ENCODE measurements at regions not wholly inside any gene's neighbourhood (a gene's known extent, or its start where the extent isn't known, plus 50 kb on each side); places are given as distances from the start of the nearest gene placed in this dataset.
"Not testable (repeated sequence)": the region's sequence is repeated elsewhere in the genome, so short reads cannot be mapped to it uniquely, and the experiment has no call there.

GRCh38 chr19:28540385-28540784 is 672.6 kb downstream of the UQCRFS1 start:
- not testable (repeated sequence) for DNase-seq (ENCODE audit: low read depth, low spot score); H3K36me3 ChIP-seq (ENCODE audit: control insufficient read depth, insufficient read depth, low read length); H3K4me3 ChIP-seq (ENCODE audit: low read length); H3K27me3 ChIP-seq (ENCODE audit: control insufficient read depth, insufficient read depth, low read length); H3K27ac ChIP-seq (ENCODE audit: low read length); H3K9me3 ChIP-seq (ENCODE audit: control insufficient read depth, insufficient read depth, low read length); H3K4me1 ChIP-seq (ENCODE audit: control insufficient read depth, insufficient read depth, low read length)
- no CpG with 5 or more reads among the region's 6 CpGs for WGBS (ENCODE audit: insufficient coverage, insufficient read length)

- Histone ChIP-seq H3K9me3 (ENCODE audit: control insufficient read depth, insufficient read depth, low read length) (no peaks in the 10 kb centered on the region), H3K4me3 (ENCODE audit: low read length) (no peak overlapping the region), H3K27ac (ENCODE audit: low read length) (no peak overlapping the region), H3K36me3 (ENCODE audit: control insufficient read depth, insufficient read depth, low read length) (no peaks in the 10 kb centered on the region), H3K4me1 (ENCODE audit: control insufficient read depth, insufficient read depth, low read length) (0 out of 2 replicates have a peak, but pooled peaks cover 1% of the 10 kb centered on the region), H3K27me3 (ENCODE audit: control insufficient read depth, insufficient read depth, low read length) (no peaks in the 10 kb centered on the region)
- no peak for DNase-seq (ENCODE audit: low read depth, low spot score)
These were observed 673.2 kb downstream of the UQCRFS1 start for GRCh38 chr19:28539759-28540158.

DNA sequence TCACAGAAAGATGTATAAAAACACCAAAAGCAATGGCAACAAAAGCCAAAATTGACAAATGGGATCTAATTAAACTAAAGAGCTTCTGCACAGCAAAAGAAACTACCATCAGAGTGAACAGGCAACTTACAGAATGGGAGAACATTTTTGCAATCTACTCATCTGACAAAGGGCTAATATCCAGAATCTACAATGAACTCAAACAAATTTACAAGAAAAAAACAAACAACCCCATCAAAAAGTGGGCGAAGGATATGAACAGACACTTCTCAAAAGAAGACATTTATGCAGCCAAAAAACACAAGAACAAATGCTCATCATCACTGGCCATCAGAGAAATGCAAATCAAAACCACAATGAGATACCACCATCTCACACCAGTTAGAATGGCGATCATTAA is 674.4 kb downstream of the UQCRFS1 start:
- H3K4me3 ChIP-seq (ENCODE audit: low read length); H3K4me1 ChIP-seq (ENCODE audit: control insufficient read depth, insufficient read depth, low read length); H3K36me3 ChIP-seq (ENCODE audit: control insufficient read depth, insufficient read depth, low read length); H3K9me3 ChIP-seq (ENCODE audit: control insufficient read depth, insufficient read depth, low read length); H3K27ac ChIP-seq (ENCODE audit: low read length); DNase-seq (ENCODE audit: low read depth, low spot score); H3K27me3 ChIP-seq (ENCODE audit: control insufficient read depth, insufficient read depth, low read length): not testable (repeated sequence)
- WGBS (ENCODE audit: insufficient coverage, insufficient read length): no CpG with 5 or more reads among the region's 2 CpGs

DNA sequence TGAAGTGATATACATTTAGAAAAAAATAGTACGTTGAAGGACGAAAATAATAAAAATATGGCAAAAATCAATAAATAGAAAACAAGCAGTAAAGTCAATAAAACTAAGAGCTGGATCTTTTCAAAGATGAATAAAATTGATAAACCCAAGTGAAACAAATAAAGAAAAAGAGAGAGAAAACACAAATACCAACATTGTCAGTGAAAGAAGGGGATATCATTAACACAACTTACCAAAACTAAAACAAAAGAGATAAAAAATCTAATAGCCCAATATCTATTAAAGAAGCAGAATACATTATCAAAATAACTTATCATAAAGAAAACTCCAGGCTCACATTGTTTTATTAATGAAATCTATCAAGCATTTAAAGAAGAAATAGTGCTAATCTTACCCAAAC is 675.1 kb downstream of the UQCRFS1 start:
- 100% methylated on average over 2 of the region's 2 CpGs for WGBS (ENCODE audit: insufficient coverage, insufficient read length)
- no peak overlapping the region for H3K27ac ChIP-seq (ENCODE audit: low read length)
- no peaks in the 10 kb centered on the region for H3K36me3 ChIP-seq (ENCODE audit: control insufficient read depth, insufficient read depth, low read length)
- no peak for DNase-seq (ENCODE audit: low read depth, low spot score)
- no peaks in the 10 kb centered on the region for H3K4me1 ChIP-seq (ENCODE audit: control insufficient read depth, insufficient read depth, low read length)
- H3K9me3 ChIP-seq (ENCODE audit: control insufficient read depth, insufficient read depth, low read length): no peaks in the 10 kb centered on the region
- no peaks in the 10 kb centered on the region for H3K27me3 ChIP-seq (ENCODE audit: control insufficient read depth, insufficient read depth, low read length)
- H3K4me3 ChIP-seq (ENCODE audit: low read length): no peak overlapping the region

DNA sequence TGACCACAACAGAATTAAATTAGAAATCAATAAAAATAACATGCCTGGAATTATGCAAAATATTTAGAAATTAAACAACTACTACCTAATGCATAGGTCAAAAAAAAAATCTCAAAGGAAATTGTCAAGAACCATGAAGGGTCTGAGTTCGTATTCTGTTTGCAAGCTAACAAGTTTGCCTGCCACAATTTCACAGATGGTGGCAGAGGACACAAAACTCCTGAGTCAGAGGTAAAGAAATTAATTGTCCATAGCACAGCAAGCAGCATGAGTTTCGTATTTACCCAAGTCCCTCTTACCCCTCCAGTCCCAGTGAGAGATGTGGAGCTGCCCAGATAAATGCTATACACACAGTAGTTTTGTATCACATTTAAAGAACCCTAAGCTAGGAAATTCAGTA is 675.9 kb downstream of the UQCRFS1 start:
- no peak for DNase-seq (ENCODE audit: low read depth, low spot score)
- no peak overlapping the region for H3K27ac ChIP-seq (ENCODE audit: low read length)
- no peaks in the 10 kb centered on the region for H3K36me3 ChIP-seq (ENCODE audit: control insufficient read depth, insufficient read depth, low read length)
- no peak overlapping the region for H3K4me3 ChIP-seq (ENCODE audit: low read length)
- H3K27me3 ChIP-seq (ENCODE audit: control insufficient read depth, insufficient read depth, low read length): no peaks in the 10 kb centered on the region
- no peaks in the 10 kb centered on the region for H3K4me1 ChIP-seq (ENCODE audit: control insufficient read depth, insufficient read depth, low read length)
- WGBS (ENCODE audit: insufficient coverage, insufficient read length): no CpG with 5 or more reads among the region's 2 CpGs
- H3K9me3 ChIP-seq (ENCODE audit: control insufficient read depth, insufficient read depth, low read length): no peaks in the 10 kb centered on the region

- no peaks in the 10 kb centered on the region for H3K27me3 ChIP-seq (ENCODE audit: control insufficient read depth, insufficient read depth, low read length)
- no peak for DNase-seq (ENCODE audit: low read depth, low spot score)
- no peaks in the 10 kb centered on the region for H3K9me3 ChIP-seq (ENCODE audit: control insufficient read depth, insufficient read depth, low read length)
- no peak overlapping the region for H3K4me3 ChIP-seq (ENCODE audit: low read length)
- no peaks in the 10 kb centered on the region for H3K4me1 ChIP-seq (ENCODE audit: control insufficient read depth, insufficient read depth, low read length)
- H3K27ac ChIP-seq (ENCODE audit: low read length): no peak overlapping the region
- no CpG with 5 or more reads among the region's 1 CpG for WGBS (ENCODE audit: insufficient coverage, insufficient read length)
- no peaks in the 10 kb centered on the region for H3K36me3 ChIP-seq (ENCODE audit: control insufficient read depth, insufficient read depth, low read length)
These were observed 677.6 kb downstream of the UQCRFS1 start for GRCh38 chr19:28535352-28535775.

DNA sequence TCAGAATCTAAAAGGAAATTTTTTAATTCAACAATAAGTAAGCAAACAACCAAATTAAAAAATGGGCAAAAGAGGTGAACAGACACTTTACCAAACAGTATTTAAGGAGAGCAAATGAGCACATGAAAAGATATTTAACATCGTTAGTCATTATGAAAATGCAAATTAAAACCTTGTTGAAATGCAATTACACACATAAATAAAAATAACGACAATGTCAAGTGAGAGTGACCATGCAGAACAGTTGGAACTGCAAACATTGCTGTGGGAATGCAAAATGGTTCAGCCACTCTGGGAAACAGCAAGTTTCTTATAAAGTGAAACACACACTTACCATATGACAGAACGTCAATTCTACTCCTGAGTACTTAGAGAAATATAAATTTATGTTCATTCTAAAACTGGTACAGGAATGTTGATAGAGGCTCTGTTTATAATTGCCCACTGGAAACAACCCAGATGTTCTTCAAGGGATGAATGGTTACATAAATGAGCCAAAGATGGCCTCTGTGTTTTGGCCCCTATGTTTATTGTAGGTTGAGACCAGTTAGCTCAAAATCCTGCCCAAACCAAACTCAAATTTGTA is 678.1 kb downstream of the UQCRFS1 start:
- Histone ChIP-seq H3K4me3 (ENCODE audit: low read length) (no peak overlapping the region), H3K27ac (ENCODE audit: low read length) (no peak overlapping the region), H3K9me3 (ENCODE audit: control insufficient read depth, insufficient read depth, low read length) (no peaks in the 10 kb centered on the region), H3K36me3 (ENCODE audit: control insufficient read depth, insufficient read depth, low read length) (no peaks in the 10 kb centered on the region), H3K4me1 (ENCODE audit: control insufficient read depth, insufficient read depth, low read length) (no peaks in the 10 kb centered on the region), H3K27me3 (ENCODE audit: control insufficient read depth, insufficient read depth, low read length) (no peaks in the 10 kb centered on the region)
- no peak for DNase-seq (ENCODE audit: low read depth, low spot score)
- WGBS (ENCODE audit: insufficient coverage, insufficient read length): no CpG with 5 or more reads among the region's 3 CpGs

GRCh38 chr19:28532765-28533341 is 680.1 kb downstream of the UQCRFS1 start:
- DNase-seq (ENCODE audit: low read depth, low spot score): no peak
- Histone ChIP-seq H3K36me3 (ENCODE audit: control insufficient read depth, insufficient read depth, low read length) (no peaks in the 10 kb centered on the region), H3K9me3 (ENCODE audit: control insufficient read depth, insufficient read depth, low read length) (no peaks in the 10 kb centered on the region), H3K4me1 (ENCODE audit: control insufficient read depth, insufficient read depth, low read length) (no peaks in the 10 kb centered on the region), H3K27me3 (ENCODE audit: control insufficient read depth, insufficient read depth, low read length) (no peaks in the 10 kb centered on the region), H3K4me3 (ENCODE audit: low read length) (no peak overlapping the region), H3K27ac (ENCODE audit: low read length) (no peak overlapping the region)
- WGBS (ENCODE audit: insufficient coverage, insufficient read length): 100% methylated on average over 1 of the region's 3 CpGs

DNA sequence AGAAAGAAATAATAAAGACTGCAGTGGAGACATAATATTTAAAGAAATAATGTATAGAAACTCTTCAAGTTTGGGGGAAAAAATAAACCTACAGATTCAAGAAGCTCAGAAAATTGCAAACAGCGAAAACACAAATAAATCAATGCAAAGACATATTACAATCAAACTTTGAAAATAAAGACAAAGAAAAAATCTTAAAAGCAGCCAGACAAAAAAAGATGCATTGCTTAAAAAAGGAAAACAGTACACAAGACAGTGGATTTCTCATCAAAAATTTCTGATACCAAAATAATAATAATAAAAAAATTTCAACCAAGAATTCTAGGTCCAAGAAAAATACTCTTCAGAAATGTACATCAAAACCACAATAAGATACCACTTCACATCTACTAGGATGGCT is 681.0 kb downstream of the UQCRFS1 start:
- no peaks in the 10 kb centered on the region for H3K4me1 ChIP-seq (ENCODE audit: control insufficient read depth, insufficient read depth, low read length)
- H3K27me3 ChIP-seq (ENCODE audit: control insufficient read depth, insufficient read depth, low read length): no peaks in the 10 kb centered on the region
- no peak overlapping the region for H3K27ac ChIP-seq (ENCODE audit: low read length)
- no peak for DNase-seq (ENCODE audit: low read depth, low spot score)
- H3K36me3 ChIP-seq (ENCODE audit: control insufficient read depth, insufficient read depth, low read length): no peaks in the 10 kb centered on the region
- no CpG with 5 or more reads among the region's 1 CpG for WGBS (ENCODE audit: insufficient coverage, insufficient read length)
- no peak overlapping the region for H3K4me3 ChIP-seq (ENCODE audit: low read length)
- no peaks in the 10 kb centered on the region for H3K9me3 ChIP-seq (ENCODE audit: control insufficient read depth, insufficient read depth, low read length)

- Histone ChIP-seq H3K9me3 (ENCODE audit: control insufficient read depth, insufficient read depth, low read length) (no peaks in the 10 kb centered on the region), H3K4me3 (ENCODE audit: low read length) (no peak overlapping the region), H3K27ac (ENCODE audit: low read length) (no peak overlapping the region), H3K4me1 (ENCODE audit: control insufficient read depth, insufficient read depth, low read length) (no peaks in the 10 kb centered on the region), H3K27me3 (ENCODE audit: control insufficient read depth, insufficient read depth, low read length) (no peaks in the 10 kb centered on the region), H3K36me3 (ENCODE audit: control insufficient read depth, insufficient read depth, low read length) (no peaks in the 10 kb centered on the region)
- WGBS (ENCODE audit: insufficient coverage, insufficient read length): no CpG with 5 or more reads among the region's 2 CpGs
- no peak for DNase-seq (ENCODE audit: low read depth, low spot score)
These were observed 682.4 kb downstream of the UQCRFS1 start for GRCh38 chr19:28530406-28531035.

GRCh38 chr19:28526038-28526437 is 686.9 kb downstream of the UQCRFS1 start:
- no CpG with 5 or more reads among the region's 2 CpGs for WGBS (ENCODE audit: insufficient coverage, insufficient read length)
- Histone ChIP-seq H3K9me3 (ENCODE audit: control insufficient read depth, insufficient read depth, low read length) (no peaks in the 10 kb centered on the region), H3K4me3 (ENCODE audit: low read length) (no peak overlapping the region), H3K27ac (ENCODE audit: low read length) (no peak overlapping the region), H3K27me3 (ENCODE audit: control insufficient read depth, insufficient read depth, low read length) (no peaks in the 10 kb centered on the region), H3K36me3 (ENCODE audit: control insufficient read depth, insufficient read depth, low read length) (no peaks in the 10 kb centered on the region), H3K4me1 (ENCODE audit: control insufficient read depth, insufficient read depth, low read length) (peaks cover 1% of the 10 kb centered on the region; the same call in 1 of the 2 replicates)
- no peak for DNase-seq (ENCODE audit: low read depth, low spot score)

All from iPS DF 6.9 (cell line).